Nephron (organoid): ENCODE measurements at regions not wholly inside any gene's neighbourhood (a gene's known extent, or its start where the extent isn't known, plus 50 kb on each side); places are given as distances from the start of the nearest gene placed in this dataset.

ENCODE experiments used
- H3K27ac Mint-ChIP-seq, 3 experiments: 2 replicates each; pipeline ENCODE4 v1.8.0; 2020; ENCODE audit warnings: mixed read lengths in 3 of 3, mild to moderate bottlenecking in 2 of 3, moderate library complexity in 1 of 3
- H3K27me3 Mint-ChIP-seq: 2 replicates; pipeline ENCODE4 v1.8.0; 2021; ENCODE audit warnings: low read depth, mild to moderate bottlenecking, moderate library complexity, mixed read lengths
- H3K36me3 Mint-ChIP-seq: 2 replicates; pipeline ENCODE4 v1.8.0; 2020; ENCODE audit warnings: low read depth, mixed read lengths
- H3K4me1 Mint-ChIP-seq: 2 replicates; pipeline ENCODE4 v1.8.0; 2020; ENCODE audit warnings: mixed read lengths
- H3K4me3 Mint-ChIP-seq, 3 experiments: 2 replicates each; pipeline ENCODE4 v1.8.0; 2020; ENCODE audit warnings: mild to moderate bottlenecking in 3 of 3, mixed read lengths in 3 of 3, moderate library complexity in 2 of 3
- H3K9me3 Mint-ChIP-seq: 2 replicates; pipeline ENCODE4 v1.8.0; 2020; ENCODE audit warnings: mixed read lengths
- TF ChIP-seq, protein P1 (sequence below), 3 experiments: fragments of 200-600 bp; sonication (generic); IDR thresholded peaks; one replicate each; pipeline ENCODE4 v1.5.0; 2021; ENCODE audit warnings: antibody characterized with exemption in 3 of 3; ENCODE audit not compliant: unreplicated experiment in 3 of 3

DNA sequence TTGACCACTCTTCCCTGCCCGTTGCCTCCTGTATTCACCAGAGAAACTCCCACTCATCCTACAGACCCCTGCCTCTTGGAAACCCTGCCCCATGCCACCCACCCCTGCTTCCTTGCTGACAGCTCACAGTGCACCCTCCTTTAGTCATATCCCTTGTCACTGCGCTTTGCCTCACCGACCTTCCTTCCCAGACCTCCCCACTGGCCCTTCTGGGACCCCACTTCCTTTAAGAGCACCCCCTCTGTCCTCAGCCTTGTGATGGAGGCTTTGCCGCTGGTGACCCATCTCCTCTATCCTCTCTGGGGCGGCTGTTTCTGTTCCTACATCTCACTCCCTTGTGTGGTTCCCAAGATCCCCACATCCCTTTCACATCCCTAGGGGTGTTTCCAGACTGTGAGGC, 92.8 kb upstream of the ZMIZ1 start:
- H3K9me3 Mint-ChIP-seq: no peaks in the 10 kb centered on the region
- peak overlapping the region; percentile 99 for H3K27ac Mint-ChIP-seq
- H3K4me3 Mint-ChIP-seq: peak overlapping the region; percentile 44 to 47 (median 46)
- TF ChIP-seq, protein P1, sequence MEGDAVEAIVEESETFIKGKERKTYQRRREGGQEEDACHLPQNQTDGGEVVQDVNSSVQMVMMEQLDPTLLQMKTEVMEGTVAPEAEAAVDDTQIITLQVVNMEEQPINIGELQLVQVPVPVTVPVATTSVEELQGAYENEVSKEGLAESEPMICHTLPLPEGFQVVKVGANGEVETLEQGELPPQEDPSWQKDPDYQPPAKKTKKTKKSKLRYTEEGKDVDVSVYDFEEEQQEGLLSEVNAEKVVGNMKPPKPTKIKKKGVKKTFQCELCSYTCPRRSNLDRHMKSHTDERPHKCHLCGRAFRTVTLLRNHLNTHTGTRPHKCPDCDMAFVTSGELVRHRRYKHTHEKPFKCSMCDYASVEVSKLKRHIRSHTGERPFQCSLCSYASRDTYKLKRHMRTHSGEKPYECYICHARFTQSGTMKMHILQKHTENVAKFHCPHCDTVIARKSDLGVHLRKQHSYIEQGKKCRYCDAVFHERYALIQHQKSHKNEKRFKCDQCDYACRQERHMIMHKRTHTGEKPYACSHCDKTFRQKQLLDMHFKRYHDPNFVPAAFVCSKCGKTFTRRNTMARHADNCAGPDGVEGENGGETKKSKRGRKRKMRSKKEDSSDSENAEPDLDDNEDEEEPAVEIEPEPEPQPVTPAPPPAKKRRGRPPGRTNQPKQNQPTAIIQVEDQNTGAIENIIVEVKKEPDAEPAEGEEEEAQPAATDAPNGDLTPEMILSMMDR (IDR thresholded peaks at IDR 0.05; ENCODE audit: unreplicated experiment in 3 of 3): no peak
- peaks cover 55% of the 10 kb centered on the region for H3K4me1 Mint-ChIP-seq
- H3K27me3 Mint-ChIP-seq: peaks cover 7% of the 10 kb centered on the region
- no peaks in the 10 kb centered on the region for H3K36me3 Mint-ChIP-seq

- TF ChIP-seq, protein P1 (IDR thresholded peaks at IDR 0.05; ENCODE audit: unreplicated experiment in 3 of 3): no peak
- Mint-ChIP-seq H3K9me3 (no peaks in the 10 kb centered on the region), H3K27ac (peak overlapping the region; percentile 79 to 99 (median 99)), H3K36me3 (no peaks in the 10 kb centered on the region), H3K4me1 (peaks cover 51% of the 10 kb centered on the region), H3K4me3 (peak overlapping the region; percentile 14 to 47 (median 42)), H3K27me3 (peaks cover 11% of the 10 kb centered on the region)
Observed at GRCh38 chr10:78976825-78977755, 91.7 kb upstream of the ZMIZ1 start.

DNA sequence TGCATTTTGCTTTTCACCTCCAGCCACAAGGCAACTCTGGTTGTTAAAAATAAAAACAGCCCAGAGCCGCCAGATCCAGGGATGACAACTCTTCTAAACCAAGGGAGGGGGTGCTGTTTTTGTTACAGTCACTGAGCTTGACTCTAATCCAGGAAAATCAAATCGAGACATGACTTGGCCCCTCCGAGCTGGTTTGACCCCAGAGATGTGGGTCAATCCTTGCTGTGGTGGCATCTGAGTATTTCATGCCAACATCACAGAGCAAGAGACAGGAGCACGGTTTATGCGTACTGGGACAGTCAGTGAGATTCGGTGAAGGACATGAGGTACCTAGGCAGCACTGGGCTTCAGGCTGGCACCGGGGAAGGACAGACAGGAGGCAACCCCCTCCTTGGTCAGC, 88.8 kb upstream of the ZMIZ1 start:
- H3K9me3 Mint-ChIP-seq: no peaks in the 10 kb centered on the region
- peaks cover 11% of the 10 kb centered on the region for H3K27me3 Mint-ChIP-seq
- no peak overlapping the region for H3K4me3 Mint-ChIP-seq
- H3K36me3 Mint-ChIP-seq: no peaks in the 10 kb centered on the region
- TF ChIP-seq, protein P1 (IDR thresholded peaks at IDR 0.05; ENCODE audit: unreplicated experiment in 3 of 3): no peak
- H3K27ac Mint-ChIP-seq: peak overlapping the region in 1 of 3 experiments; percentile 8
- H3K4me1 Mint-ChIP-seq: peaks cover 33% of the 10 kb centered on the region

GRCh38 chr10:78980354-78980753, 88.4 kb upstream of the ZMIZ1 start:
- Mint-ChIP-seq H3K4me1 (peaks cover 29% of the 10 kb centered on the region), H3K36me3 (no peaks in the 10 kb centered on the region), H3K4me3 (no peak overlapping the region), H3K9me3 (no peaks in the 10 kb centered on the region), H3K27me3 (peaks cover 11% of the 10 kb centered on the region), H3K27ac (peak overlapping the region in 1 of 3 experiments; percentile 8)
- TF ChIP-seq, protein P1 (IDR thresholded peaks at IDR 0.05; ENCODE audit: unreplicated experiment in 3 of 3): no peak

DNA sequence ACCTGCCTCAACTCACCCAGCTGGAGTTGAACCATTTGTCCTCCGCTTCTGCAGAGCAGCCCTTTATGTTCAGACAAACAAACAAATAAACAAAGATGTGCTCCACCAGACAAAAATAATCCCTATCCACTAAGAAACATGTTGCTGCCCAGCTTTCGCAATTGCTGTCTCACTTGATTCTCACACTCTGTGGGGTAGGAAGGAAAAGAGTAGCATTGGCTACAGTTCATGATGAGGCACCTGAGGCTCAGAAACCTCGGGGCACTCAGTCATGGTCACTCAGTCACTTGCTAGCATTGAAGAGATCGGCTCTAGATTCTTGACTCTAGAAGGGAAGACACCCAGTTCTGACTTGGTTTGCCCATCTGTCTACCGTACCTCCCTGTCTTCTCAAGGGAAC, 88.0 kb upstream of the ZMIZ1 start:
- Mint-ChIP-seq H3K4me1 (peaks cover 24% of the 10 kb centered on the region), H3K36me3 (no peaks in the 10 kb centered on the region), H3K27ac (peak overlapping the region in 1 of 3 experiments; percentile 8), H3K27me3 (peaks cover 11% of the 10 kb centered on the region), H3K9me3 (no peaks in the 10 kb centered on the region), H3K4me3 (no peak overlapping the region)
- TF ChIP-seq, protein P1 (IDR thresholded peaks at IDR 0.05; ENCODE audit: unreplicated experiment in 3 of 3): no peak
